ENCODE measurements at regions not wholly inside any gene's neighbourhood (a gene's known extent, or its start where the extent isn't known, plus 50 kb on each side); places are given as distances from the start of the nearest gene placed in this dataset.

DNA sequence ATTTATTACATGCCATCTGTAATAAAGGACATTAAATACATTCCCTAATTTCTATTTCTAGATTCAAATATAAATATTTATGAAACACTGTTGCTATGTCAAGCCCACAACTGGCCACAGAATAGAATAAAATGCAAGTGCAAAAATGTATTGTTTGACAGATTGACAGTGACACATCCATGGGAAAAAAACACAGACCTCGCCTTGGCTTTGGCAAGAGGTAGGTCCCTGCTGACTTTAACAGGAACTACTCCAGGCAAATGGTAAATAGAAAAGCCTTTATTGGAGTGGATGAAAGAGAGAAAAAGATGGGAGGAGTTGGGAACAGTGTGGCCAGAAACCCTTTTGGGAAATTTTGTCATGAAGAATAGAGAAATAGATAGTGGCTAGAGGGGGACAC is 622.9 kb downstream of the UTRN start:
- TF ChIP-seq, protein P1, sequence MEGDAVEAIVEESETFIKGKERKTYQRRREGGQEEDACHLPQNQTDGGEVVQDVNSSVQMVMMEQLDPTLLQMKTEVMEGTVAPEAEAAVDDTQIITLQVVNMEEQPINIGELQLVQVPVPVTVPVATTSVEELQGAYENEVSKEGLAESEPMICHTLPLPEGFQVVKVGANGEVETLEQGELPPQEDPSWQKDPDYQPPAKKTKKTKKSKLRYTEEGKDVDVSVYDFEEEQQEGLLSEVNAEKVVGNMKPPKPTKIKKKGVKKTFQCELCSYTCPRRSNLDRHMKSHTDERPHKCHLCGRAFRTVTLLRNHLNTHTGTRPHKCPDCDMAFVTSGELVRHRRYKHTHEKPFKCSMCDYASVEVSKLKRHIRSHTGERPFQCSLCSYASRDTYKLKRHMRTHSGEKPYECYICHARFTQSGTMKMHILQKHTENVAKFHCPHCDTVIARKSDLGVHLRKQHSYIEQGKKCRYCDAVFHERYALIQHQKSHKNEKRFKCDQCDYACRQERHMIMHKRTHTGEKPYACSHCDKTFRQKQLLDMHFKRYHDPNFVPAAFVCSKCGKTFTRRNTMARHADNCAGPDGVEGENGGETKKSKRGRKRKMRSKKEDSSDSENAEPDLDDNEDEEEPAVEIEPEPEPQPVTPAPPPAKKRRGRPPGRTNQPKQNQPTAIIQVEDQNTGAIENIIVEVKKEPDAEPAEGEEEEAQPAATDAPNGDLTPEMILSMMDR (IDR thresholded peaks at IDR 0.05; ENCODE audit: low read depth, low read length, missing input control) = no peak
- TF ChIP-seq, protein P2, sequence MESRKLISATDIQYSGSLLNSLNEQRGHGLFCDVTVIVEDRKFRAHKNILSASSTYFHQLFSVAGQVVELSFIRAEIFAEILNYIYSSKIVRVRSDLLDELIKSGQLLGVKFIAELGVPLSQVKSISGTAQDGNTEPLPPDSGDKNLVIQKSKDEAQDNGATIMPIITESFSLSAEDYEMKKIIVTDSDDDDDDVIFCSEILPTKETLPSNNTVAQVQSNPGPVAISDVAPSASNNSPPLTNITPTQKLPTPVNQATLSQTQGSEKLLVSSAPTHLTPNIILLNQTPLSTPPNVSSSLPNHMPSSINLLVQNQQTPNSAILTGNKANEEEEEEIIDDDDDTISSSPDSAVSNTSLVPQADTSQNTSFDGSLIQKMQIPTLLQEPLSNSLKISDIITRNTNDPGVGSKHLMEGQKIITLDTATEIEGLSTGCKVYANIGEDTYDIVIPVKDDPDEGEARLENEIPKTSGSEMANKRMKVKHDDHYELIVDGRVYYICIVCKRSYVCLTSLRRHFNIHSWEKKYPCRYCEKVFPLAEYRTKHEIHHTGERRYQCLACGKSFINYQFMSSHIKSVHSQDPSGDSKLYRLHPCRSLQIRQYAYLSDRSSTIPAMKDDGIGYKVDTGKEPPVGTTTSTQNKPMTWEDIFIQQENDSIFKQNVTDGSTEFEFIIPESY (IDR thresholded peaks at IDR 0.05) = no peak
- TF ChIP-seq EGR1 (IDR thresholded peaks at IDR 0.05; ENCODE audit: low read depth in 2 of 2) (no peak), MAX (IDR thresholded peaks at IDR 0.05) (no peak), FOXA1 (IDR thresholded peaks at IDR 0.05) (no peak), YY1 (IDR thresholded peaks at IDR 0.05) (no peak)

Data from liver (tissue), 3 donors.